Stimulated activated naive CD8-positive, alpha-beta T cell treated with anti-CD3 and anti-CD28 coated beads, Interleukin-15, Interleukin-2, amounts not matched to agents 100 U/mL and 50 U/mL, for 24 hours (primary cell): ENCODE measurements at regions not wholly inside any gene's neighbourhood (a gene's known extent, or its start where the extent isn't known, plus 50 kb on each side); places are given as distances from the start of the nearest gene placed in this dataset.

Experiments
- ATAC-seq: fragments of 150-1000 bp; cut with Tn5 transposase; one replicate; pipeline ENCODE4 v1.10.0; 2021
- DNase-seq: peaks from one replicate; pipeline ENCODE4 v3.0.0; 2021

- no peak for ATAC-seq
These were observed 69.8 kb upstream of the WIPF1 start for GRCh38 chr2:174667250-174667860.

GRCh38 chr2:174666845-174667244 is 69.2 kb upstream of the WIPF1 start:
- no peak for DNase-seq
- no peak for ATAC-seq

More at GRCh38 chr2:174667250-174667860, 69.8 kb upstream of the WIPF1 start:
- DNase-seq, result no peak

DNA sequence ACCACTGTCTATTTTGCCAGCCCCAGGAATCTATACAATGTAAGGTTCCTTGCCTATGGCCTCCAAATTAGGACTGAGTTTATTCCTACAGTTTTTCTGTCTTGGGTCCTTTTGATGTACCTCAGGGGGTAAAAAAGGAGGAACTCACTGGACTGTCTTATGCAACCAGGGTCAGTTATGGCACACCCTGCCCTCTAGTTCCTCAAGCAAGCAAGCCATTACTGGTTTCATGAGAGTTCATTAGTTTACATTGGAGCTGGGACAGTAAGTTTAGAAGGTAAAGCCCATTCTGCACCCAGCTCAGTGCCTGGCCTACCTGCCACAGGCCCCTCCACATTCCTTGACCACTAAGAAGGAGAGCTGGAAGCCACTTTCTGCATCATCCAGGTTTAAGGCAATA is 68.7 kb upstream of the WIPF1 start:
- no peak for DNase-seq

DNA sequence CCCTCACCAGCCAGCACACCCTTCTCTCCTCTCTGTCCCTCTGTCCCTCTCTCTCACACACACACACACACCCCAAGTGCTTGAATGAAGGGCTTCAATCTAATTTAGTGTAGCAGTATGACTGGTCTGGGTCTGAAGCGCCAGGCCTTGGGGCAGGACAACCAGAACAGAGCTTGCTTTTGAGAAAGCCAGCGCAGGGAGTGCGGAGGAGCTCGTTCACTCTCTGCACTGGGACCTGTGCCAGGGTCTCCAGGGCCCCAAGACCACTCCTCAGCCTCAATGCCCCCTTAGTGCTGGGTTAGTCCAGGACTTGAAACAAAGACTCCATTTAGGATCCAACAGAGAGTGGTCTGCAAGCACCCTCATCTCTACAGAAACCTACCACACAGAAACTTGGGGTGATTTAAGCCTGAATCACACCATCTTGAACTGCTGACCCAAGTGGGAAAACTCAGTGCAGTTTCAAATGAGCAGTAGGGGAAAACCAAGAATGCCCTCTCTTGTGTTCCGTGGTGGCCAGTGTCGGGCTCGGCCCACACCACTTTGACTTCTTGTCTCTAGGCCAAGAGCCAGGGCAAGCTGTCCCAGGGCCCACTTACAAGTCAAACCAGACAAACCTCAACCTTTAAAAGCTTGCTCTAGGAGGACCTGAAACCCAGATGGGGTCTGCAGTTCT is 66.6 kb upstream of the WIPF1 start:
- ATAC-seq, result peak; percentile 50
- DNase-seq, result no peak

More for the DNA sequence above, 68.7 kb upstream of the WIPF1 start:
- ATAC-seq, result no peak

GRCh38 chr2:174663550-174663949 is 65.9 kb upstream of the WIPF1 start:
- no peak for DNase-seq
- no peak for ATAC-seq

DNA sequence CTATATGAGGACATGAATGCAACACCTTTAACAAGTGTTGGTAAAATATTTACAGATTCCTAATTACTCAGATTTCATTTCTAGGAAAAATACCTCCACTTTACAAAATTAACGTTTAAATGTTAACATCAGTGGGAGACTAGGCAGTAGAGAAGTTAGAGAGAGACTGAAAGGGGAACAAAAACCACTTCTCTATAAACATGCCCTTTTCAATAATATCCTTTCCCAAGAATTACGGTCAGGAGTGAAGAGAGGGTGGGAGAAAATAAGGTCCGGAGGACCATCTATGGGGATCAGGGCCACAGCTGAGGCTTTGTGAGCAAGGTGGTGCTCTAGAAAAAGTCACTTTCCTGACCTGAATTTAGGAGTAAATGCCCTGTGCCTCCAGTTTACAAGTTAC is 65.3 kb upstream of the WIPF1 start:
- no peak for DNase-seq
- no peak for ATAC-seq

- ATAC-seq, result no peak
These were observed 64.9 kb upstream of the WIPF1 start for GRCh38 chr2:174662459-174662858.

DNA sequence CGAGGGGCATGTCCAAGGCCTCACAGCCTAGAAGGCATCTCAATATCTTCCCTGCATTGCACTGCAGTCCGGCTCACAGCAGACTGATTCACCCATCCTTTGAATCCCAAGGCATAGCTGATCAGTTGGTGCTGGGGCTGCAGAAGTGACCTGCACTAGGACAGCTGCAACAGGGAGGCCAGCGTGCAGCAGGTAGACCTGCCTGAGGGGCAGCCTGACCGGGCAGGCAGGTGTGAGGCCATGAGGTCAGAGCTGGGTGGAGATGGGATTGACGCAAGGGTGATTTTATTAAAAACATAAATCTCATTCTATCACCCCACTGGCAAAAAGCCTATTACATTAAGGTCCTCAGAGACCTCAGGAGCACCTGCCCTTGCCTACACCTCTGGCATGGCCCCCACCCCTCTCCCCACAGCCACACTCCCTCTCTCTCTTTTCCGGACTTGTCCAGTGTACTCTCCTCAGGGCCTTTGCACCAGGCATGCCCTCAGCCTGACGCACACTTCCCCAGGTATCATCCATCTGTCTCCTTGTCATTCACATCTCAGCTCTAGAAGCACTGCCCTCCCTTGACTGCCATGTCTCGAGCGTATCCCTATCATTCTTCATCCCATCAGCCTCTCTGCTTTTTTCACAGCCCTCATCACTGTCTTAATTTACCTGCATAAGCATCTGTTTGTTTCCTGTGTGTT is 63.5 kb upstream of the WIPF1 start:
- no peak for DNase-seq
- ATAC-seq, result no peak

More at GRCh38 chr2:174662459-174662858, 64.9 kb upstream of the WIPF1 start:
- no peak for DNase-seq

DNA sequence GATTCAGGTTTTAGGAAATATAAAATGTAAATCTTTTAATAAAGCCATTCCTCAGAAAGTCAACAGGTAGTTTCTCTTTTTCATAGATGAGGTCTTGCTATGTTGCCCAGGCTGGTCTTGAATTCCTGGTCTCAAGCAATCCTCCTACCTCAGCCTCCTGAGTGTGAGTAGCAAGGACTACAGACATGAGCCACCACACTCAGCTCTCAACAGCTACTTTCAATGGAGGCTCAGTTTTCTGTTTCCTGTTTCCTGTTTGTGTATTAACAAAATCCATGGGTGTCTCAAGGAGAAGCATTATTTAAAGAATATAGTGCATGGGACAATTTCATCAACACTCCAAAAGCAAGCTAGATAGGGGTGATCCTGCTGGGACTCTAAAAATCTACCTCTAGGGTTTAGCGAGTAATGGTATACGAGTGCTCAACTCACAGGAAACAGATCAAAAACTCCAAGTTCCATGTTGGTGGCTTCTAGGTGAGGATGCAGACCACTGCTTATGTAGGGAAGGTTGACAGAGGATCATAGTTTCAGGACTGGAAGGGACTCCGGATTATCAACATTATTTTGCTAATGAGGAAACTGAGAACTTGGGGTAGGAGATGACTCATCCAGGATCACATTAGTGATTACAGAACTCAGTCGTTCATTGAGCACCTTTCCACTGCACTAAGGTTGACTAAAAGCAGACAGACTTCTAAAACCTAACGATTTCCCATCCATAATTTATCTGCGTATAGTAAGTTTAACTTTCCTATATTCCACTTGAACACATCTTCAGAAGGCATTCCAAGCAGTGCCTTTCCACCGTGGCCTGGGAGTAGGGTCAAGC is 61.7 kb upstream of the WIPF1 start:
- DNase-seq (no peak), ATAC-seq (no peak)

DNA sequence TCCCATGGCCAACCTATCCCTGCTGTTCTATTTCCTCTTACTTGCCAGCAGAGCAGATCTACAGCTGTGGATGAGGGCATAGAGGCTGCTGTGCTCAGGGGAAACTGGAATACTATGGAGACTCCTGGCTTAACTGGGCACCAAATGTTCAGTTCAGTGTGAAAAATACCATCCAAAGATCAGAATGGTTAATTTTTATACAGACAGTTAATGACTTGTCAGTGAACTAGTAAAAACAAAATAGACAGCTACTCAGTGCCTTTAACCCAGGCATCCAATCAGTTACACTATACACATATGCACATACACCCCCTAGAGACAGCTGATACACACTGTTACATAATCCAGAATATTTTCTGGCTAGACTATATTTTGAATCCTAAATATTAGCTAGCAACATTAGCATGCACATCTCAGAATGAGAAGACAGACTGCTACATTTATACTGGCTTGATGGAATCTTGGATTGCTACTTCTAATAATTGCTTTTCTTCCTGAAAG is 59.1 kb upstream of the WIPF1 start:
- DNase-seq (no peak), ATAC-seq (no peak)

DNA sequence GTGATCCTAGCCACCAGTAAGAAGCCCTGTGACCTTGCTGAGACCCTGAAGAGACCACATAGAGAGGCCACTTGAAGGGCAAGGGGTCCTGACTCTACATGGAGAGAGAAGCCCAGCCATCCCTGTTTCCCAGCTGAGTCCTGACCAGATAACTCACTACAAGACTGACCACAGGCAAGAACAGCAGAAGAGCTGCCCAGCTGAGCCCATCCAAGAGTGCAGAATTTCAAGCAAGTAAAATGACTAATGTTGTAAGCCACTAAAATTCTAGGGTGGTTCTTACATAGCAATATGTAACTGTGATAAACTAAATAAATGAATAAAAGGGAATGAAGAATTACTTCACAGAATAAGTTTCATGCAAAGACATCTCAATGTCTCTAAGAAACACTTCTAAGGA is 58.4 kb upstream of the WIPF1 start:
- no peak for DNase-seq
- ATAC-seq, result no peak

DNA sequence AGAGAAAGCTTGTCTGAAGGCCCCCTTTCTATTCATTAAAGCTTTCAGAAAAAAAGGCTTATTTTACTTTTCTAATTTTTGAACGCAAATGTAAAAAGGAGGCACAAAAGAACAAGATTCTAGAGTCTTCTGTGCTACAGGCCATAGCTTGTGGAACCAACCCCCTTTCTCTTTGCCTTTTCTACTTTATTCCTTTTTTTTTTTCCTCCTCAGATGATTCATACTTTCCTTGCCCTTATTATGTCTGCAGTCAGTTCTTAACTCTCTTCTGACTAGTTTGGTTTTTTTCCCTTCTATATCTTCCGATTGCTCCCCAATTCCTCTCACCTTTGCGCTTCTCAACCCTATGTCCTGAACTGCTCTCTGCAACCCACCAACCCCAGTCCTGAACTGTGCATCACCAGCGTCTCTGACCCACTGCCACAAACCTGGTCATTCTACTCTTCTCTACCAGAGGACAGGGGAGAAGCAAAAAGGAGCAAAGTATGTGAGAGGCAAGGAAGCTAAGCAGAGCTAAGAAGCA is 56.9 kb upstream of the WIPF1 start:
- ATAC-seq (no peak), DNase-seq (no peak)

- no peak for DNase-seq
- ATAC-seq, result no peak
These were observed 51.3 kb upstream of the WIPF1 start for GRCh38 chr2:174648896-174649295.
